Psoas muscle (tissue), 7 donors: ENCODE measurements at regions not wholly inside any gene's neighbourhood (a gene's known extent, or its start where the extent isn't known, plus 50 kb on each side); places are given as distances from the start of the nearest gene placed in this dataset.

Experiments
- ATAC-seq, 4 donors: fragments of 200-7000 bp; cut with Tn5 transposase; one replicate each; pipeline ENCODE4 v1.9.1; 2020; ENCODE audit warnings: moderate library complexity in 3 of 4, mild to moderate bottlenecking in 2 of 4
- DNase-seq, 2 donors: peaks; one replicate each; pipeline ENCODE4 v3.0.0-alpha.2; 2020
- H3K27ac ChIP-seq: fragments of 200-600 bp; one replicate; pipeline ENCODE4 v1.8.0; 2022
- H3K27me3 ChIP-seq, 3 donors: fragments of 200-600 bp in 1 of 3; one replicate each; pipeline versions ENCODE4 v1.6.1 to v1.8.0; 2013 to 2022; ENCODE audit warnings: low read length in 2 of 3, mild to moderate bottlenecking in 2 of 3, moderate library complexity in 1 of 3; ENCODE audit not compliant: insufficient read depth in 3 of 3
- H3K36me3 ChIP-seq, 2 donors: fragments of 200-600 bp in 1 of 2; one replicate each; pipeline versions ENCODE4 v1.6.1 to v1.8.0; 2013 to 2022; ENCODE audit warnings: low read depth in 1 of 2, mild to moderate bottlenecking in 1 of 2, moderate library complexity in 1 of 2; ENCODE audit not compliant: insufficient read depth in 1 of 2
- H3K4me1 ChIP-seq: fragments of 200-600 bp; one replicate; pipeline ENCODE4 v1.8.0; 2022
- H3K4me3 ChIP-seq: fragments of 200-600 bp; one replicate; pipeline ENCODE4 v1.8.0; 2022; ENCODE audit warnings: mild to moderate bottlenecking
- H3K9me3 ChIP-seq: fragments of 200-600 bp; one replicate; pipeline ENCODE4 v1.8.0; 2022
- WGBS, 3 donors: extraction: QIAGEN DNeasy Blood & Tissue Kit; methylation state at CpG; one replicate each; pipeline versions ENCODE4 v1.1.6 to v1.1.7; 2013; 5-methylcytosine and 5-hydroxymethylcytosine counted together
- intact Hi-C, 2 donors: fragments of 100-400 bp; cut with DNase I; formaldehyde crosslinking; loops; one replicate each; pipeline versions ENCODE4 v1.11.0 to v1.14.2; 2022
- TF ChIP-seq, protein P1 (sequence below): fragments of 200-600 bp; IDR thresholded peaks from one replicate; pipeline ENCODE4 v1.8.0; 2022; ENCODE audit warnings: antibody characterized with exemption
- donor health status: healthy with polysubstance abuse.
- donor health status: DM: no; HTN: no; CAD: no; lungs with moderate emphysema.
- donor health status: Bipolar disorder and iron deficiency.
- donor health status: healthy.
- donor health status: DM: yes; HTN: yes; CAD: no.
- donor health status: DM: no; HTN: no; CAD: no.
- donor health status: DM: yes; HTN: yes; CAD: no.

DNA sequence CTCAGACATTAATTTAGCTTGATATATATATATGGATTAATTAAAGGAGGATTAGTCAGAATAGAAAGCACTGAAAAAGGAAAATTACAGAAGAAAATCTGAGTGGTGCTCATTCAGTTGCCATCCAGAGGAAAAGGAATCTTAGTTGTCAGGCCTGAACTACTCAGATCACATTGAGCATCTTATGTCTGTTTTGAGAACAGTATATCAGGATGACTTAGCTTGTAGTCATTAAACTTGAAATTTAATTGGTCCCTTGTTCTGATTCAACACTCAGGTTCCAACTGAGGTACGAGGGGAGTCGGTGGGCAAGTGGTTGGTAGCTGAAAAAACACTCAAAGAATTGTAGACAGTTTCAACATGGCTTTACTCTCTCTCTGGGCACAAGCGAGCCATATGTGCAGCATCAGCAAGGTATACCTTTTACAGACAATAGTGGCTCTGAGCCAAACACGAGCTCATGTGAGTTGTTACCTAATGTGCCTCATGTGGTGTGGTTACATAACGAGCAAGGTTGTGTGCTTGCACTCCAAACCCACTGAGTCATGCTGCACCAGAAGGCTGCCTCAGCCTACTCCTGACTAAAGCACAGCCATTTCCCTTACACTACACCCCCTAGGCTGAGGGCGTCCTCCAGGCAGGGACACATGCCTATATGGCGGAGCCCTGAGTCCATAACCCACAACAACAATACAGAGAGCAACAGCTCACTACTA is 73.0 kb upstream of the HMGN3 start:
- intact Hi-C loops = no loop called here
- no peak for ATAC-seq
- Histone ChIP-seq H3K27ac (no peak overlapping the region), H3K36me3 (no peaks in the 10 kb centered on the region), H3K9me3 (no peaks in the 10 kb centered on the region), H3K27me3 (no peaks in the 10 kb centered on the region), H3K4me1 (no peaks in the 10 kb centered on the region), H3K4me3 (no peak overlapping the region)
- 79 to 84% (median 82%) methylated on average over 7 of the region's 7 CpGs for WGBS, 3 donors
- no peak for DNase-seq
- TF ChIP-seq, protein P1, sequence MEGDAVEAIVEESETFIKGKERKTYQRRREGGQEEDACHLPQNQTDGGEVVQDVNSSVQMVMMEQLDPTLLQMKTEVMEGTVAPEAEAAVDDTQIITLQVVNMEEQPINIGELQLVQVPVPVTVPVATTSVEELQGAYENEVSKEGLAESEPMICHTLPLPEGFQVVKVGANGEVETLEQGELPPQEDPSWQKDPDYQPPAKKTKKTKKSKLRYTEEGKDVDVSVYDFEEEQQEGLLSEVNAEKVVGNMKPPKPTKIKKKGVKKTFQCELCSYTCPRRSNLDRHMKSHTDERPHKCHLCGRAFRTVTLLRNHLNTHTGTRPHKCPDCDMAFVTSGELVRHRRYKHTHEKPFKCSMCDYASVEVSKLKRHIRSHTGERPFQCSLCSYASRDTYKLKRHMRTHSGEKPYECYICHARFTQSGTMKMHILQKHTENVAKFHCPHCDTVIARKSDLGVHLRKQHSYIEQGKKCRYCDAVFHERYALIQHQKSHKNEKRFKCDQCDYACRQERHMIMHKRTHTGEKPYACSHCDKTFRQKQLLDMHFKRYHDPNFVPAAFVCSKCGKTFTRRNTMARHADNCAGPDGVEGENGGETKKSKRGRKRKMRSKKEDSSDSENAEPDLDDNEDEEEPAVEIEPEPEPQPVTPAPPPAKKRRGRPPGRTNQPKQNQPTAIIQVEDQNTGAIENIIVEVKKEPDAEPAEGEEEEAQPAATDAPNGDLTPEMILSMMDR = no peak

DNA sequence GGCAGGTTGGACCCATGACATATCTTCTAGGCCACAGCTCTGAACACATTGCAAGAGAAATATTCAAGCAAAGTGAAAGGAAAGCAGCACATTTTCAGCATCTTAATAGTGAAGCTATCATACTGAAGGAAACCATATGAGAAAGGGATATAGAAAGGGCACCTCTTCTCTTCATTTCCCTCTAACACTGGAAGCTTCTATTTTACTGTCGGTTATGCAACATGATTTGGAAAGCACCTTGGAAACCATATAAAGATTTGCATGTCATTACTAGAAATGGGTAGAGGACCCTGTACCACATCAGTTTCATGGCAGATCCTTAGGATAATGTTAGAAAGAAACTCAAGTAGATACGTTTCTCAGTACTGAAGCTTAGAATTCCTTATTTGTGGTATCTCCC is 70.5 kb upstream of the HMGN3 start:
- TF ChIP-seq, protein P1 = no peak
- WGBS, 3 donors = 57 to 89% (median 83%) methylated on average over 2 of the region's 2 CpGs
- ATAC-seq = no peak
- no peaks in the 10 kb centered on the region for H3K9me3 ChIP-seq
- no peak for DNase-seq
- H3K4me3 ChIP-seq = no peak overlapping the region
- no peaks in the 10 kb centered on the region for H3K36me3 ChIP-seq
- H3K27me3 ChIP-seq = no peaks in the 10 kb centered on the region
- no peak overlapping the region for H3K27ac ChIP-seq
- no peaks in the 10 kb centered on the region for H3K4me1 ChIP-seq
- intact Hi-C loops = no loop called here

DNA sequence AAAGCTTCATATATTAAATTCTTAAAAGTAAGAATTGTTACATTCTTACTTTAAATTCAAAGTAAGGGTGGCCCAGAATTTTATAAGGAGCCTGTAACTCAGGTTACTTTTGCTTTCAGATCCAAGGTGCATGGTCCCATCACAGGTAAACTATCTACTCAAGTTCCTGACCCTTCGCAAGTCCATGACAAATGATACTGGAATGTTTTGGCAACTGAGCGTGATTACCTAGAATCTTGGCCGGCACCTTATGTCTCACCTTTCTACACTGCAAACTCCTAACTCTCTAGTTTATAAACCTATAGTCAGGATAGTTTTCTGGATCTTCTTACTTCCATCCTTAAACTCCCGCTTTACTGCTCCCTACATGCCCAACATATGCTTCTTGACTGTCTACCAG is 67.9 kb upstream of the HMGN3 start:
- DNase-seq = no peak
- intact Hi-C loops = no loop called here
- TF ChIP-seq, protein P1 = no peak
- ATAC-seq = no peak
- no peaks in the 10 kb centered on the region for H3K27me3 ChIP-seq
- H3K9me3 ChIP-seq = no peaks in the 10 kb centered on the region
- no peaks in the 10 kb centered on the region for H3K36me3 ChIP-seq
- no peaks in the 10 kb centered on the region for H3K4me1 ChIP-seq
- 71 to 83% (median 76%) methylated on average over 4 of the region's 4 CpGs for WGBS, 3 donors
- H3K4me3 ChIP-seq = no peak overlapping the region
- no peak overlapping the region for H3K27ac ChIP-seq

DNA sequence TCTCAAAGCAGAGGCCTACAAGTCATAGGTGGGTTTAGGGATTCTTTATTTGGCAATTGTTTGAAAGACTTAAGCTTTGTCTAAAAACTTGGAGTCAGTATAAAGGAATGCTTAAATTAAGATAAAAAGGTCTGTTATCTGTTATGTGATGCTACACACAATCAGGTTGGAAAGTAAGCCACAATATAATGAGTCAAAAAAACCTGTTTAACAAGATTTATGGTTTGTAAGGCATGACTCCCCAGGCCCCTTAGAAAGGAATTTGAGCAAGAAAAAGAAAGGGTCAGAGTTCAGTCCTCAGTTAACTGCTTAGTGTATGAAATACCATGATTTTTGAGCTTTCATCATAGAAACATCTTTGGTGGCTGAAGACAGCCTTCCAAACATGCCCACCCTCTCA is 66.8 kb upstream of the HMGN3 start:
- Histone ChIP-seq H3K4me3 (no peak overlapping the region), H3K9me3 (no peaks in the 10 kb centered on the region), H3K27ac (no peak overlapping the region), H3K27me3 (no peaks in the 10 kb centered on the region), H3K4me1 (no peaks in the 10 kb centered on the region), H3K36me3 (no peaks in the 10 kb centered on the region)
- intact Hi-C loops = no loop called here
- no peak for ATAC-seq
- no peak for DNase-seq
- TF ChIP-seq, protein P1 = no peak

DNA sequence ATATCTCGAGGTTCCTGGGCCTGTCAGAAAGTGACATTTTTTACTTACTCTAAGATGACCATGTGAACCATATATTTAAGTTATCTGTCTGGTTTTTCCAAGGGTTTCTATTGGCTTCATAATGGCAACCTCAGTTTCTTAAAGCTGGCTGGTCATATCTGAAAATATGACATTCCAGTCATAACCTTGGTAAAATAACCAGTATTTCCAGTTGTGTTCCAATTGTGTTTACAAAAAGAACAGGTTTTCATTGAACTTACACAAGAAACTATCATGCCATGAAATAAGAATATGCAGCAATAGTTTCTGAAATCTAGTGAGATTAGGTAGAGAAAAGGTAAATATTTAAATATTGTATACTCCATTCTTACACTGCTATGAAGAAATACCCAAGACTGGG is 61.7 kb upstream of the HMGN3 start:
- H3K27ac ChIP-seq = no peak overlapping the region
- H3K27me3 ChIP-seq = no peaks in the 10 kb centered on the region
- TF ChIP-seq, protein P1 = no peak
- no peaks in the 10 kb centered on the region for H3K36me3 ChIP-seq
- intact Hi-C loops = no loop called here
- H3K4me3 ChIP-seq = no peak overlapping the region
- ATAC-seq (no peak), DNase-seq (no peak)
- no peaks in the 10 kb centered on the region for H3K4me1 ChIP-seq
- no peaks in the 10 kb centered on the region for H3K9me3 ChIP-seq
- WGBS, 3 donors = 82 to 85% (median 83%) methylated on average over 1 of the region's 1 CpG
